Mononuclear cell (primary cell): ENCODE measurements at regions not wholly inside any gene's neighbourhood (a gene's known extent, or its start where the extent isn't known, plus 50 kb on each side); places are given as distances from the start of the nearest gene placed in this dataset.

ENCODE experiments used
- H3K27me3 ChIP-seq: 2 replicates; pipeline ENCODE4 v1.6.0; 2011; ENCODE audit warnings: low read length, control low read depth; ENCODE audit not compliant: insufficient read depth
- H3K4me1 ChIP-seq: 2 replicates; pipeline ENCODE4 v1.5.1; 2011; ENCODE audit warnings: mild to moderate bottlenecking, low read length, control low read depth; ENCODE audit not compliant: insufficient read depth
- H3K4me3 ChIP-seq: 2 replicates; pipeline ENCODE4 v1.5.1; 2011; ENCODE audit warnings: mild to moderate bottlenecking, low read length, moderate library complexity
- H3K9me3 ChIP-seq: 2 replicates; pipeline ENCODE4 v1.5.1; 2011; ENCODE audit warnings: low read depth, mild to moderate bottlenecking, control low read depth, low read length

DNA sequence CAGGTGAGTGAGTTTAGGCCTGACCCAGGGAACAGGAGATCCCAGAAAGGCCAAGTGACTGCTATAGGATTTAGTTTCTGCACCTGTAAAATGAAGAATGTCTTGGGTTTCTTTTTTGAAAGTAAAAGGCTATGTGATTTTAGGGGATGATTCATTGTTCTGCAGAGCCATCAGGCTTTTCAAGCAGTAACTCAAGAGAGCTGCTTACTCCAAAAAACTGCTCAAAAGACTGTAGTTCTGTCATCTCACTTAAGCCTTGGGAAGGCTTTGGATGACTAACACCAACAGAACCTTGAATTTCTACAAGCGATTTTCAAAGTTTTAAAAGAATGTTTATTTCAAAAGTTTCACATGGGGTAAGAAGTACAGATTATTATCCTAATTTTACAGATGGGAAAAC is 165.1 kb downstream of the HAUS1 start:
- Histone ChIP-seq H3K9me3 (no peaks in the 10 kb centered on the region), H3K4me3 (no peak overlapping the region), H3K4me1 (no peaks in the 10 kb centered on the region), H3K27me3 (no peaks in the 10 kb centered on the region)

DNA sequence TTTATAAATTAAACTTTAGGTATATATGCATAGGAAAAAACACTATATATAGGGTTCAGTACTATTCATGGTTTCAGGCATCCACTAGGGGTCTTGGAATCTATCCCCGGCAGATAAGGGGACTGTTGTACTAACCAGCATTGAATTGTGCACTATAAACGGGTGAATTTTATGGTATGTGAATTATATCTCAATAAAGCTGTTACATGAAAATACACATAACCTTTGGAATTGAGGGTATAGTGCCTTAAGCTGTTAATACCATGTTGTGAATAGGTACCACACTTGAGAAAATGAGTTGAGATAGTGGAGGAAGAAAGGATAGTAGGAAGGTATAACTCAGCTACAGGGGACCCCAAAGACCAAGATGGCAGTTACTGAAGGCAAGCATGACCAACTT is 167.3 kb downstream of the HAUS1 start:
- Histone ChIP-seq H3K9me3 (no peaks in the 10 kb centered on the region), H3K27me3 (no peaks in the 10 kb centered on the region), H3K4me1 (no peaks in the 10 kb centered on the region), H3K4me3 (no peak overlapping the region)

DNA sequence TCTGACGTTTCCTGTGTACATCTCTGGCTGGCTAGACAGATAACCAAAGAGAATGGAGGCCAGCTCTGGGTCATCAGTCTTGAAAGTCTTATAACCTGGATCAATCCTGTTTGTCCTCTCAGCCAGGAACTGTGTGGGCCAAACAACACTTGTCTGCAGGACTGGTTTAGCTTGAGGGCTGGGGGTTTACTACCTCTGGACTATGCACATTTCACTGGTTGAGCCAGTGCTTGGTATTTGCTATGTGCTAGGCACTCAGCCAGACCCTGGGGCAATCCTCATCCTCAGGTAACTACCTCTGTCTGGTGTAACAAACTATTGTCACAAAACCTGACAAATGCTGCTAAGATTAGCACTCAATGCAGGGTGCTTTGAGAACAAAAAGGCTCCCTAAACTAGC is 169.7 kb downstream of the HAUS1 start:
- Histone ChIP-seq H3K4me3 (no peak overlapping the region), H3K4me1 (no peaks in the 10 kb centered on the region), H3K9me3 (no peaks in the 10 kb centered on the region), H3K27me3 (no peaks in the 10 kb centered on the region)

DNA sequence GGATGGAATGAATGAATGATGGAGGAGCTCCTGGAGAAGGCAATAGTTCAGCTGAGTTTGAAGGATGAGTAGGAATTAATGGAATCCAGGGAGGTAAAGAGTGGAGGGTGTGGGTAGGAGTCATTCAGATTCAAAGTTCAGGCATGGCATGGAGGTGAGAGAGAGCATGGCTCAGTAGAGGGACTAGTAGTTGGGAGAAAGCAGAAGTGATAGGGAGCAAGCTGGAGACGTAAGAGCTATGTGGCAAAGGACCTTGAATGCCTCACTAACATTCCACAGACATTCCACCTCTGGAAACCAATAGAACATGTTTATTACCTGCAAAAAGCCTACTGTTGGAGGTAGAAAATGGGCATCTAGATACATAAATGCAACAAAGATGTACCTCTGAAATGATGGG is 170.1 kb downstream of the HAUS1 start:
- Histone ChIP-seq H3K9me3 (no peaks in the 10 kb centered on the region), H3K27me3 (no peaks in the 10 kb centered on the region), H3K4me3 (no peak overlapping the region), H3K4me1 (no peaks in the 10 kb centered on the region)

DNA sequence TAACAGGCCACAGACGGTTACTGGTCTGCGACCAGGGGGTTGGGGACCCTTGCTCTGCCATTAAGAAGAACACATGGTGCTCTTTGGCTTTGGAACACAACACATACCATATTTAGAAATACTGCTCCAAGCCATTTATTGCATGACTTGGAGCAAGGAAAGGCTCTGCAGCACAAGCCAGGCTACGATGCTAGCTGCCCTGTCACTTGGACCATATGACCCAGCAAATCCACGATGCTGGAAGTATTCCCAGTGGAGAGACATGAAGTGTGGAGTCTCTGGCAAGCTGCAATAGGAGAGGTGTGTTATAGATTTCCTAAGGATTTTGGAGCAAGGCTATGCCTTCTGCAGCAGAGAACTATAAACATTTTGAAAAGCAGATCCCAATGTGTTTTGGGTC is 171.2 kb downstream of the HAUS1 start:
- Histone ChIP-seq H3K4me1 (no peaks in the 10 kb centered on the region), H3K4me3 (no peak overlapping the region), H3K27me3 (no peaks in the 10 kb centered on the region), H3K9me3 (no peaks in the 10 kb centered on the region)

DNA sequence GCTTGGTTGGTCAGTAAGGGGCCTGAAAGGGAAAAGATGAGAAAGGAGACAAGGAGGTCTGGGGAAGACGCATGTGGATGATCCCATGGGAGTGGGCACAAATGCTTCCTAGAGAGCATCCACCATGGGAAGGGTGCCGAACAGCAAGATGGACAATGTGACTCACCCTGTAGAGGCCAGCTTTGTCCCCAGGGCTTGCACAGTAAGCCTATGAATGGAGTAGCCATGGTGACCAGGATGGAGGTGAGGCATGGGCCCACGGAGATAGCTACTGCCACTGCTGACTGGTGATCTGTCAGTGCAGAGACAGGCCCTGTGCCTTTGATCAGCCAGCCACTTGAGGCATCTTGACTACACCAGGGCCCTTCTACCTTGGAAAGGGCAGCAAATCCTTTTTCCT is 172.6 kb downstream of the HAUS1 start:
- Histone ChIP-seq H3K27me3 (no peaks in the 10 kb centered on the region), H3K9me3 (no peaks in the 10 kb centered on the region), H3K4me1 (peaks cover 7% of the 10 kb centered on the region), H3K4me3 (no peak overlapping the region)

DNA sequence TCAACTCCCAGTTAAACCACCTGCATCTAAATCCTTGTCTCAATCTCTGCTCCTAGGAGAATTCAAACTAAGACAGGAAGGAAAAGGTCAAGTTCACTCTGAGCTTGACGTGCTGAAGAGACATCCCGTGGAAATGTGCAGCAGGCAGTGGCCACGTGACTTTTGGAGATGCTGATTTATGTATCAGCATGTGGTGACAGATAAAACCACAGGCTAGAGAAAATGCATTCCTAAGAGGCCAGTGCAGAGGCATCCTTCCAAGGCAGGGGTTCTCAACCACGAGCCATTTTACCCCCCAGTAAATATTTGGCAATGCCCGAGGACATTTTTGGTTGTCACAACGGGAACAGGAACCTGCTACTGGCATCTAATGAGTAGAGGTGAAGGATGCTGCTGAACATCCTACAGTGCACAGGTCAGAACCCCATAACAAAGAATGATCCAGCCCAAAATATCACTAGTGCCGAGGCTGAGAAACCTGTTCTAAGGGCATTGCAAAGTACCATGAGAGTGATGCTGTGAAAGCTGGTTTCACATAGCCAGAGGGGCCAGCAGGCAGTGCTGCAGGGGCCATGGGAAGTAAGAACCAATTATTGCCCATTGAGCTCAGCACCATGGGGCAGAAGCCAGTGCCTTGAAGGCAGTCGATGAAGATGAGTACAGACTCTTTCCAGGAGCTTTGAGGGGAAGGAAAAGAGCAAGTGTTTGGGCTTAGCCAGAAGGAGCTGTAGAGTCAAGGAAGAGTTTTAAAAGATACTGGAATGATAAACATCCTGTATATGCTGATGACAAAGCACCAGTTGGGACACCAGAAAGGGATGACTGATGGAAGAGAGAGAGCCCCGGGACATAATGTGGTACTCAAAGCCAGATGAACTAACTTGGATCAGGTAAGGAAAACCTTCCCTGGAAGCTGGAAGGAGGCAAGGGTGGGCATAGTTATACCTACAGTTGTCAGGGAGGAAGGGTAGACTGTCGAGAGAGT is 174.6 kb downstream of the HAUS1 start:
- no peaks in the 10 kb centered on the region for H3K27me3 ChIP-seq
- H3K4me1 ChIP-seq = peaks cover 7% of the 10 kb centered on the region
- H3K4me3 ChIP-seq = no peak overlapping the region
- H3K9me3 ChIP-seq = no peaks in the 10 kb centered on the region

DNA sequence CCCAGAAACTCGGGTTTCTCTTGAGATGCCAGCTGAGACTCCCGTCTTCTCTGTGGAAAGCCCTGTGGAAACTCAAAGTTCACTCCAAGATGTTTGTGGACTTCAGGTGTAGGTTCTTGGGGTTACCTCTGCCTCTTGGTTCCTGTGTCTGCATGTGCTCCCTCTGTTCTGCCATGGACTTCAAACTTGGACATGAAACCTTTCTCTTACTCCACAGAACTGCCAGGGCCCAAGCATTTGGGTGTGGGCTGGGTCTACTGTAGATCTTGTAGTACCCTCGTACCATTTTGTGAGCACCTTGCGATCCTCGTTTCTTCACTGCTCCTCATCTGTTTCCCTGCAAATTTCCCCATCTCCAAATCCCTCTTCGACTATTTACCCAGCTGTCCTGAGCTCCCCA is 175.5 kb downstream of the HAUS1 start:
- Histone ChIP-seq H3K4me1 (peaks cover 7% of the 10 kb centered on the region), H3K27me3 (no peaks in the 10 kb centered on the region), H3K9me3 (no peaks in the 10 kb centered on the region), H3K4me3 (no peak overlapping the region)

DNA sequence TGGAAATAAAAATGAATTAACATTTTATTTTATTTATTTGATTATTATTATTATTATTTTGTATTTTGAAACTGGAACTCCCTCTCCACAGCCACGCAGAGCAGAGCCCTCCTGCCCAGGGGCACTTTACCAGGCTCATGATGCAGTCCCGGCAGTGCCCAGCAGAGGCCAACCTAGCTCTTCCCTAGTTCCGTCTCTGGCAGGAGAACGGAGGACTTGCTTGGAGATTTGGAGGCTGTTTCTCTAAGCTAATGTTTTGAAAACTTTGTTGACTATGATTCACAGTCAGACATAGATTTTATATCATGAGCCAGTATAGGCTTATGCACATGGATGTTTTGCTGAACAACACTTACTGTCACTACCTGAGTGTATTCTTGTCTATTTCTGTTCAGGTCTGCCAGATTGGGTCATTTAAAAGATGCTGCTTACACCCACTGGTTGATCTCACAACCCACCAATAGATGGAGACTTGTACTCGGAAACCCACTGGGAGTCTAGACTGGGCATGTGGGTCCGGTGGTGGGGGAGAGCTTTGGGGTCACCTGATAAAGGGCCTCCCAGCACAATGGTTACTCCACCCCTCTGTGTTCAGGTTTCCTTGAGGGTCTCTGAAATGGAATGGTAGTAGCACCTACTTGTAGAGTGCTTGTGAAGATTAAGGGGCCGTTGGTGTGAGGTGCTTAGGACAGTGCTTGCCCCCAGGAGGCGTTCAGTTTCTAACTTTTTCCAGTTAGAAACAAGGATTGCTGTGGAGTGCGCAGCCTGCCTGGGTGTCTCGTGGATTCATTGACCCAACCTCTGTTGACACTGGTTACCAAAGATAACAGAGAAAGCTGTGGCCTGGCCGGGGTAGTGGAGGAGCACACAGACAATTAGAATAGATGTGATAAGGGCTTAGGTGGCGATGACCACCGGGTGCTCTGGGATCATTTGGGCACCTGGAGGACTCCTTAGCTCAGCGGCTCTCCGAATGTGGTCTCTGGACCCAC is 177.3 kb downstream of the HAUS1 start:
- Histone ChIP-seq H3K27me3 (no peaks in the 10 kb centered on the region), H3K4me3 (no peak overlapping the region), H3K4me1 (peaks cover 7% of the 10 kb centered on the region), H3K9me3 (no peaks in the 10 kb centered on the region)

DNA sequence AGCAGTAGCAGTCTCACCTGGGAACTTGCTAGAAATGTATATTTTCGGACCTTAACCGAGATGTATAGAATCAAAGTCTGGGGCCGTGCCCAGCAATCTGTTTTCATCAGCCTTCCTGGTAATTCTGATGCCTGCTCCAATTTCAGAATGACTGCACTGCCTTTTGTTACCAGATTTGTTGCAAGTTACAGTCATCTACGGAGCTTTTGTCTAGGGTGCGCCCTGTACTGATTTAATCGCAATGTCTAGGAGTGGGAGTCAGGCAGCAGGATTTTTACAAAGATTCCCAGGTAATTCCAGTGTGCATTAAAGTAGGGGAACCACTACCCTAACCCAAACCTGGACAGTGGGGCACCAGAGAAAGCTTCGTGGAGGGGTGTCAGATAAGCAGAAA is 178.0 kb downstream of the HAUS1 start:
- H3K27me3 ChIP-seq = no peaks in the 10 kb centered on the region
- H3K4me3 ChIP-seq = no peak overlapping the region
- peaks cover 7% of the 10 kb centered on the region for H3K4me1 ChIP-seq
- no peaks in the 10 kb centered on the region for H3K9me3 ChIP-seq

DNA sequence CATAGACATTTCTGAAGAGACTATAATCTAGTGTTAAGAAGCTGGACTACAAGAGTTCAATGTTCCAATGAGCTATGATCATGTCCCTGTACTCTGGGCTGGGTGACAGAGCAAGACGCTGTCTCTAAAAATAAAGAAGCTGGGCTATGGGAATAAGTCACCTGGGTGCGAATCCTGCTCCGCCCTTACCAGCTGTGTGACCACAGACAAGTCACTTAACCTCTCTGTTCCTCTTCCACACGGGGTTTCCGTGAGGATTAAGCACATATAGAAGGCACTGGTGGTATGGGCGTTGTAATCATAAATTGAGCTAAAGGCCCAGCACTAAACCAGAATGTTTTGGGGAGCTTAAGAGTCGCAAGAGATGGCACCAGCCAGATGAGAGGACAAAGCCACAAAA is 178.5 kb downstream of the HAUS1 start:
- no peaks in the 10 kb centered on the region for H3K9me3 ChIP-seq
- H3K27me3 ChIP-seq = no peaks in the 10 kb centered on the region
- peaks cover 7% of the 10 kb centered on the region for H3K4me1 ChIP-seq
- H3K4me3 ChIP-seq = no peak overlapping the region

DNA sequence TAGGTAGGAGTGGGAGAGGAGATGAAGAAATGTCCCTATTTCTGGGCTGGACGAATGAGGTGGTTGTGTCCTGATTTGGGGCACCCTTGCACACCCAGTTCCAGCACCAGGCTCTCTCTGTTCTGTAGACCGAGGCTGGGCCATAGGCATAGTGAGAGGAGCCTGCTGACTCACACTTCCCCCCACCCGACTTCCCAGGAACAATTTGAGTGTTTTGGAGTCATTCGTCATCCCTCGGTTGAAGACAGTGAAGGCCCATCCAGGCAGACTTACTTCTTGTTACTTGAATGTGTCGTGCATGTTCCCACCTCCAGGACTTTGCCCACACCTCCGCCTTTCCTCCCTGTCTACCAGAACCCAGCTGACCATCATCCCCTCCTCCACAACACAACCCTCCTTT is 179.1 kb downstream of the HAUS1 start:
- no peak overlapping the region for H3K4me3 ChIP-seq
- H3K9me3 ChIP-seq = no peaks in the 10 kb centered on the region
- no peaks in the 10 kb centered on the region for H3K27me3 ChIP-seq
- H3K4me1 ChIP-seq = peaks cover 7% of the 10 kb centered on the region

DNA sequence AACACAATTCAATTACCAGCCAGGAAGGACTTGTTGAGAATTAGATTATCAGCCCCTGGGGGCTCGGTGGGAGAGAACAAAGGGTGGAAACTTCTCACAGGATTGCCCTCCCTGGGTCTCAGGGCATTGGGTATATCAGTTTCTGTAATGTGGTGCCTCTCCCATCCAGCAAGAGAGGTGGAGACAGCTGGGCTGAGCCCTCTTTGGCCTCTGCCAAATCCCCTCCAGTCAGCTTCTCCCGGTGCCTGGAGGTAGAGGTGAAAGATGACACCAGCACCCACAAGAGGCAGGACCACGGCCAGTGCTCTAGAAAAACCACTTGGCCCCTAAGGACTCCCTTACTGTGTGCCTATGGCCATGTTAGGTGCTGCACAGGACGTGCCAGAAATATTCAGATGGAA is 179.7 kb downstream of the HAUS1 start:
- peaks cover 7% of the 10 kb centered on the region for H3K4me1 ChIP-seq
- no peaks in the 10 kb centered on the region for H3K27me3 ChIP-seq
- no peaks in the 10 kb centered on the region for H3K9me3 ChIP-seq
- H3K4me3 ChIP-seq = no peak overlapping the region

DNA sequence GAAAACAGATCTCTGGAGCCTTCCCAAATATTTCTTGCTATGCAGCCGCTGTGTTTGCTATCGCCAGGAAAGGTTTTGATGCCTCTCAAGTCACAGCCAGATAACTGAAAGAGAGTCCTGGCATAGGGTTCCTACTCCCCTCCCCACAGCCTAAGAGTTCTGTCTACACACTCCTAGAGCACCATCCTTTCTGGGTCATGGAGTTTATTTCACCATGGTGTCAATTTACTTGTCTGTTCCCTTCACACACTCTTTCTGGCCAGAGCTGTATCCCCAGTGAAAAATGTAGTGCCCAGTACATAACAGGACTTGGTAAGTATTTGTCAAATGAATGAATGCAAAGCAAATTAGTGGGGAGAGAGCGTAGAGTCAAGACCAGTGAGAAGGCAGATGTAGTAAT is 185.3 kb downstream of the HAUS1 start:
- Histone ChIP-seq H3K4me1 (no peaks in the 10 kb centered on the region), H3K4me3 (no peak overlapping the region), H3K27me3 (no peaks in the 10 kb centered on the region), H3K9me3 (no peaks in the 10 kb centered on the region)

DNA sequence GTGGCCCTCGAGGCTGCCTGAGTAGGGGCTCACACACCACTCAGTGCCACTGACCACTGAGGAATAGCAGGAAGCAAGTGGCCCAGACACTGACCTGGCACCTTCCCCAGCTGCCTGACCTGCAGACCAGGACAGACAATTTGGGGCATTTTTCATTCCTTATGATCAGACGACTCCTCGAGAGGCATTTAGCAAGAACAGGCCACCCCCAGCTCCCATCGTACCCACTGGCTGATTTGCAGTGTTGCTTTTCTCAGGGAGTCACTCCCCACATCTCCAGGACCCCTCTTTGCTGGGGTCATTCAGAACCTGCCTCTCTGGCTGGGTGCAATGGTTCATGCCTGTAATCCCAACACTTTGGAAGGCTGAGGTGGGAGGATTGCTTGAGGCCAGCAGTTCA is 185.7 kb downstream of the HAUS1 start:
- Histone ChIP-seq H3K9me3 (no peaks in the 10 kb centered on the region), H3K4me1 (no peaks in the 10 kb centered on the region), H3K4me3 (no peak overlapping the region), H3K27me3 (no peaks in the 10 kb centered on the region)
